ENCODE measurements at regions not wholly inside any gene's neighbourhood (a gene's known extent, or its start where the extent isn't known, plus 50 kb on each side); places are given as distances from the start of the nearest gene placed in this dataset.
A peak's percentile ranks its signal among the peaks of the same experiment; 100 is the strongest.

- peak; percentile 15; the same call in 1 of the 3 replicates for ATAC-seq
- TF ChIP-seq RARB (CRISPR knock-in tag; IDR thresholded peaks at IDR 0.05) (no peak), CSDC2 (CRISPR knock-in tag; IDR thresholded peaks at IDR 0.05) (no peak), PPARA (CRISPR knock-in tag; IDR thresholded peaks at IDR 0.05; ENCODE audit: borderline replicate concordance) (peak; percentile 55; the same call in 1 of the 2 replicates), ZFP30 (CRISPR knock-in tag; IDR thresholded peaks at IDR 0.05) (0 out of 2 replicates have a peak, but pooled peaks have one; percentile 10), ZNF70 (CRISPR knock-in tag; IDR thresholded peaks at IDR 0.05) (peak; percentile 51; the same call in 1 of the 2 replicates), ESRRG (CRISPR knock-in tag; IDR thresholded peaks at IDR 0.05) (no peak), ZNF8 (CRISPR knock-in tag; IDR thresholded peaks at IDR 0.05) (peak; percentile 59), ARNTL (CRISPR knock-in tag; IDR thresholded peaks at IDR 0.05; ENCODE audit: borderline replicate concordance, low read depth) (no peak), ZC3H10 (CRISPR knock-in tag; IDR thresholded peaks at IDR 0.05) (no peak), ZNF565 (CRISPR knock-in tag; conservative IDR thresholded peaks at IDR 0.05; ENCODE audit: low read depth) (0 out of 2 replicates have a peak, but pooled peaks have one; percentile 44), SNAI2 (CRISPR knock-in tag; IDR thresholded peaks at IDR 0.05) (peak; percentile 17; the same call in 1 of the 2 replicates), BACH2 (CRISPR knock-in tag; IDR thresholded peaks at IDR 0.05; ENCODE audit: borderline replicate concordance) (no peak), TOX (CRISPR knock-in tag; IDR thresholded peaks at IDR 0.05; ENCODE audit: borderline replicate concordance) (no peak), OSR1 (CRISPR knock-in tag; IDR thresholded peaks at IDR 0.05) (no peak), ISL1 (CRISPR knock-in tag; IDR thresholded peaks at IDR 0.05) (0 out of 2 replicates have a peak, but pooled peaks have one; percentile 8), ZFP3 (CRISPR knock-in tag; IDR thresholded peaks at IDR 0.05) (no peak), GLIS3 (CRISPR knock-in tag; IDR thresholded peaks at IDR 0.05) (peak; percentile 49; the same call in 1 of the 2 replicates), TCF4 (CRISPR knock-in tag; IDR thresholded peaks at IDR 0.05; ENCODE audit: borderline replicate concordance) (peak; percentile 99), CSRNP3 (CRISPR knock-in tag; IDR thresholded peaks at IDR 0.05) (no peak)
- TF ChIP-seq, protein P1, sequence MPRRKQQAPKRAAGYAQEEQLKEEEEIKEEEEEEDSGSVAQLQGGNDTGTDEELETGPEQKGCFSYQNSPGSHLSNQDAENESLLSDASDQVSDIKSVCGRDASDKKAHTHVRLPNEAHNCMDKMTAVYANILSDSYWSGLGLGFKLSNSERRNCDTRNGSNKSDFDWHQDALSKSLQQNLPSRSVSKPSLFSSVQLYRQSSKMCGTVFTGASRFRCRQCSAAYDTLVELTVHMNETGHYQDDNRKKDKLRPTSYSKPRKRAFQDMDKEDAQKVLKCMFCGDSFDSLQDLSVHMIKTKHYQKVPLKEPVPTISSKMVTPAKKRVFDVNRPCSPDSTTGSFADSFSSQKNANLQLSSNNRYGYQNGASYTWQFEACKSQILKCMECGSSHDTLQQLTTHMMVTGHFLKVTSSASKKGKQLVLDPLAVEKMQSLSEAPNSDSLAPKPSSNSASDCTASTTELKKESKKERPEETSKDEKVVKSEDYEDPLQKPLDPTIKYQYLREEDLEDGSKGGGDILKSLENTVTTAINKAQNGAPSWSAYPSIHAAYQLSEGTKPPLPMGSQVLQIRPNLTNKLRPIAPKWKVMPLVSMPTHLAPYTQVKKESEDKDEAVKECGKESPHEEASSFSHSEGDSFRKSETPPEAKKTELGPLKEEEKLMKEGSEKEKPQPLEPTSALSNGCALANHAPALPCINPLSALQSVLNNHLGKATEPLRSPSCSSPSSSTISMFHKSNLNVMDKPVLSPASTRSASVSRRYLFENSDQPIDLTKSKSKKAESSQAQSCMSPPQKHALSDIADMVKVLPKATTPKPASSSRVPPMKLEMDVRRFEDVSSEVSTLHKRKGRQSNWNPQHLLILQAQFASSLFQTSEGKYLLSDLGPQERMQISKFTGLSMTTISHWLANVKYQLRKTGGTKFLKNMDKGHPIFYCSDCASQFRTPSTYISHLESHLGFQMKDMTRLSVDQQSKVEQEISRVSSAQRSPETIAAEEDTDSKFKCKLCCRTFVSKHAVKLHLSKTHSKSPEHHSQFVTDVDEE (CRISPR knock-in tag; IDR thresholded peaks at IDR 0.05) = peak; percentile 92
- TF ChIP-seq, protein P2, sequence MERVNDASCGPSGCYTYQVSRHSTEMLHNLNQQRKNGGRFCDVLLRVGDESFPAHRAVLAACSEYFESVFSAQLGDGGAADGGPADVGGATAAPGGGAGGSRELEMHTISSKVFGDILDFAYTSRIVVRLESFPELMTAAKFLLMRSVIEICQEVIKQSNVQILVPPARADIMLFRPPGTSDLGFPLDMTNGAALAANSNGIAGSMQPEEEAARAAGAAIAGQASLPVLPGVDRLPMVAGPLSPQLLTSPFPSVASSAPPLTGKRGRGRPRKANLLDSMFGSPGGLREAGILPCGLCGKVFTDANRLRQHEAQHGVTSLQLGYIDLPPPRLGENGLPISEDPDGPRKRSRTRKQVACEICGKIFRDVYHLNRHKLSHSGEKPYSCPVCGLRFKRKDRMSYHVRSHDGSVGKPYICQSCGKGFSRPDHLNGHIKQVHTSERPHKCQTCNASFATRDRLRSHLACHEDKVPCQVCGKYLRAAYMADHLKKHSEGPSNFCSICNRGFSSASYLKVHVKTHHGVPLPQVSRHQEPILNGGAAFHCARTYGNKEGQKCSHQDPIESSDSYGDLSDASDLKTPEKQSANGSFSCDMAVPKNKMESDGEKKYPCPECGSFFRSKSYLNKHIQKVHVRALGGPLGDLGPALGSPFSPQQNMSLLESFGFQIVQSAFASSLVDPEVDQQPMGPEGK (CRISPR knock-in tag; IDR thresholded peaks at IDR 0.05; ENCODE audit: borderline replicate concordance) = no peak
- TF ChIP-seq, protein P3, sequence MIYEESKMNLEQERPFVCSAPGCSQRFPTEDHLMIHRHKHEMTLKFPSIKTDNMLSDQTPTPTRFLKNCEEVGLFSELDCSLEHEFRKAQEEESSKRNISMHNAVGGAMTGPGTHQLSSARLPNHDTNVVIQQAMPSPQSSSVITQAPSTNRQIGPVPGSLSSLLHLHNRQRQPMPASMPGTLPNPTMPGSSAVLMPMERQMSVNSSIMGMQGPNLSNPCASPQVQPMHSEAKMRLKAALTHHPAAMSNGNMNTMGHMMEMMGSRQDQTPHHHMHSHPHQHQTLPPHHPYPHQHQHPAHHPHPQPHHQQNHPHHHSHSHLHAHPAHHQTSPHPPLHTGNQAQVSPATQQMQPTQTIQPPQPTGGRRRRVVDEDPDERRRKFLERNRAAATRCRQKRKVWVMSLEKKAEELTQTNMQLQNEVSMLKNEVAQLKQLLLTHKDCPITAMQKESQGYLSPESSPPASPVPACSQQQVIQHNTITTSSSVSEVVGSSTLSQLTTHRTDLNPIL (CRISPR knock-in tag; IDR thresholded peaks at IDR 0.05; ENCODE audit: low read depth) = no peak
- TF ChIP-seq, protein P4, sequence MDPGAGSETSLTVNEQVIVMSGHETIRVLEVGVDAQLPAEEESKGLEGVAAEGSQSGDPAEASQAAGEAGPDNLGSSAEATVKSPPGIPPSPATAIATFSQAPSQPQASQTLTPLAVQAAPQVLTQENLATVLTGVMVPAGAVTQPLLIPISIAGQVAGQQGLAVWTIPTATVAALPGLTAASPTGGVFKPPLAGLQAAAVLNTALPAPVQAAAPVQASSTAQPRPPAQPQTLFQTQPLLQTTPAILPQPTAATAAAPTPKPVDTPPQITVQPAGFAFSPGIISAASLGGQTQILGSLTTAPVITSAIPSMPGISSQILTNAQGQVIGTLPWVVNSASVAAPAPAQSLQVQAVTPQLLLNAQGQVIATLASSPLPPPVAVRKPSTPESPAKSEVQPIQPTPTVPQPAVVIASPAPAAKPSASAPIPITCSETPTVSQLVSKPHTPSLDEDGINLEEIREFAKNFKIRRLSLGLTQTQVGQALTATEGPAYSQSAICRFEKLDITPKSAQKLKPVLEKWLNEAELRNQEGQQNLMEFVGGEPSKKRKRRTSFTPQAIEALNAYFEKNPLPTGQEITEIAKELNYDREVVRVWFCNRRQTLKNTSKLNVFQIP (CRISPR knock-in tag; IDR thresholded peaks at IDR 0.05; ENCODE audit: borderline replicate concordance, low read depth) = no peak
These were observed 129.2 kb upstream of the IL12A start for GRCh38 chr3:159859424-159859823.

DNA sequence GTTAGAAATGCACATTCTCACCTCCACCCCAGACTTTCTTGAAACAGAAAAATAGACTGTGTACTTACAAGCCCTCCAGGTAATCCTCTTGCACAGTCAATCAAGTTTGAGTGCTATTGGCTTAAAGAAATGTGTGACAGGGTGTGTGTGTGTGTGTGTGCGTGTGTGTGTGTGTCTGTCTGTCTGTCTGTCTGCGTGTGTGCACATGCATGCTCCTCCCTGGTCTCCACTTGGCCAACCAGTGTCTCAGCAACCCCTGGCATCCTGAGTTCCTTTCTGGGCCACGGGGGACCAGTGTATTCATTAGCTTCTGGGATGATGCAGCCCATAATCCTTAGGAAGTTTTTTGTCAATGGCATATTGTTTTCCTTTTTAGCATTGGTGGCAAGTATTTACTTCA lies 128.8 kb upstream of the IL12A start:
- TF ChIP-seq, protein P3 (CRISPR knock-in tag; IDR thresholded peaks at IDR 0.05; ENCODE audit: low read depth) = no peak
- TF ChIP-seq TCF4 (CRISPR knock-in tag; IDR thresholded peaks at IDR 0.05; ENCODE audit: borderline replicate concordance) = no peak
- TF ChIP-seq SNAI2 (CRISPR knock-in tag; IDR thresholded peaks at IDR 0.05) = no peak
- no peak for TF ChIP-seq RARB (CRISPR knock-in tag; IDR thresholded peaks at IDR 0.05)
- no peak for TF ChIP-seq OSR1 (CRISPR knock-in tag; IDR thresholded peaks at IDR 0.05)
- ATAC-seq = no peak

Data from SK-N-SH treated with all-trans-retinoic acid at 6 μM for 48 hours (cell line).